HepG2 (cell line): ENCODE measurements at regions not wholly inside any gene's neighbourhood (a gene's known extent, or its start where the extent isn't known, plus 50 kb on each side); places are given as distances from the start of the nearest gene placed in this dataset.

Experiments
- ATAC-seq: fragments of 200-7000 bp; cut with Tn5 transposase; 3 replicates; pipeline ENCODE4 v1.9.1; 2020; ENCODE audit warnings: mild to moderate bottlenecking, moderate library complexity
- BruUV-seq: library from RNA; stranded (reverse); fragments of 400-500 nt; replicated peaks from 2 replicates; lab custom pipeline; 2021; lab: Mats Ljungman, UMichigan
- CTCF ChIA-PET: fragments of 300-600 bp; formaldehyde crosslinking; extraction: SDS; loops from one replicate; lab custom pipeline; 2021; ENCODE audit warnings: low total read pairs, inconsistent platforms, low intra/inter-chr PET ratio; lab: Yijun Ruan, JAX
- POLR2A ChIA-PET: fragments of 350-600 bp; sonication (Branson Sonifier 250); formaldehyde crosslinking; loops from one replicate; lab custom pipeline; 2020; ENCODE audit warnings: antibody characterized with exemption, inconsistent platforms; lab: Yijun Ruan, JAX
- DNase-seq: peaks from one replicate; pipeline ENCODE4 v3.0.0-alpha.2; 2015; ENCODE audit warnings: low spot score
- FAIRE-seq: peaks from 3 replicates; lab custom pipeline; 2011; peaks lifted over from hg19 to GRCh38; lab: Jason Lieb, UNC
- H2AFZ ChIP-seq: one replicate; pipeline ENCODE4 v1.6.1; 2011; ENCODE audit warnings: low read length, inconsistent platforms
- H3K27ac ChIP-seq: fragments of 300-600 bp; 3 replicates; pipeline ENCODE4 v1.8.0; 2011; ENCODE audit warnings: mixed run types, mild to moderate bottlenecking, mixed read lengths, low read length, inconsistent platforms; ENCODE audit not compliant: insufficient read depth; ENCODE audit errors: extremely low read length
- H3K27me3 ChIP-seq, 2 experiments: fragments of 200-600 bp in 1 of 2; 2 replicates in 1 of 2; 3 replicates in 1 of 2; pipeline versions ENCODE4 v1.6.0 to v1.8.0; 2011; ENCODE audit warnings: low read length in 2 of 2, mild to moderate bottlenecking in 2 of 2, moderate library complexity in 2 of 2, inconsistent platforms in 1 of 2; ENCODE audit not compliant: insufficient read depth in 2 of 2, control insufficient read depth in 1 of 2
- H3K36me3 ChIP-seq, 2 experiments: fragments of 200-600 bp in 1 of 2; replicated peaks in 1 of 2; 2 replicates in 1 of 2; 3 replicates in 1 of 2; pipeline versions ENCODE4 v1.5.1 to v1.8.0; 2011; ENCODE audit warnings: low read length in 2 of 2, inconsistent platforms in 1 of 2; ENCODE audit not compliant: insufficient read depth in 2 of 2, control insufficient read depth in 1 of 2
- H3K4me1 ChIP-seq: 2 replicates; pipeline ENCODE4 v1.5.1; 2012; ENCODE audit warnings: low read length, inconsistent platforms; ENCODE audit not compliant: insufficient read depth
- H3K4me2 ChIP-seq: 2 replicates; pipeline ENCODE4 v1.6.0; 2011; ENCODE audit warnings: low read depth, low read length, inconsistent platforms
- H3K4me3 ChIP-seq, 3 experiments: fragments of 200-600 bp in 1 of 3; sonication (generic), shearing (Covaris generic) in 1 of 3; replicated peaks in 1 of 3; 2 replicates each; pipeline ENCODE4 v1.5.1; 2011 to 2016; ENCODE audit warnings: low read length in 3 of 3, inconsistent platforms in 2 of 3, low read depth in 2 of 3, mild to moderate bottlenecking in 2 of 3, control low read depth in 1 of 3, mixed read lengths in 1 of 3; ENCODE audit not compliant: insufficient read depth in 1 of 3
- H3K79me2 ChIP-seq: one replicate; pipeline ENCODE4 v1.6.1; 2011; ENCODE audit warnings: low read length, inconsistent platforms; ENCODE audit not compliant: insufficient read depth
- H3K9ac ChIP-seq: 2 replicates; pipeline ENCODE4 v1.6.0; 2011; ENCODE audit warnings: mild to moderate bottlenecking, low read depth, low read length, inconsistent platforms; ENCODE audit not compliant: insufficient read depth
- H3K9me3 ChIP-seq: 2 replicates; pipeline ENCODE4 v1.5.1; 2012; ENCODE audit warnings: mild to moderate bottlenecking, low read length
- H4K20me1 ChIP-seq: 2 replicates; pipeline ENCODE4 v1.6.0; 2011; ENCODE audit warnings: inconsistent platforms, mild to moderate bottlenecking, low read length, moderate library complexity; ENCODE audit not compliant: insufficient read depth
- ETV5 ChIP-seq: IDR thresholded peaks from 2 replicates; pipeline ENCODE4 v1.6.1; 2018; ENCODE audit warnings: missing biosample characterization, missing genetic modification reagents, inconsistent platforms, borderline replicate concordance
- HNRNPH1 ChIP-seq: fragments of 200-400 bp; formaldehyde crosslinking; optimal IDR thresholded peaks from 2 replicates; pipeline ENCODE3; 2017; ENCODE audit warnings: mild to moderate bottlenecking, low read depth, low read length
- JUN ChIP-seq: sonication (generic); formaldehyde crosslinking; IDR thresholded peaks from 2 replicates; pipeline ENCODE4 v1.4.0; 2020; ENCODE audit warnings: mild to moderate bottlenecking, missing genetic modification reagents
- LRRFIP1 ChIP-seq: sonication (generic); formaldehyde crosslinking; conservative IDR thresholded peaks from 2 replicates; pipeline ENCODE4 v1.4.0; 2020; ENCODE audit warnings: missing genetic modification reagents
- NCOA2 ChIP-seq: sonication (generic); formaldehyde crosslinking; IDR thresholded peaks from 2 replicates; pipeline ENCODE4 v1.8.0; 2022; ENCODE audit warnings: inconsistent platforms
- SIX4 ChIP-seq: sonication (generic); formaldehyde crosslinking; IDR thresholded peaks from 2 replicates; pipeline ENCODE4 v1.4.0; 2020; ENCODE audit warnings: missing genetic modification reagents
- ZFP41 ChIP-seq: sonication (generic); formaldehyde crosslinking; IDR thresholded peaks from 2 replicates; pipeline ENCODE4 v1.4.0; 2020; ENCODE audit warnings: mild to moderate bottlenecking, missing genetic modification reagents, borderline replicate concordance
- ZNF225 ChIP-seq: sonication (generic); formaldehyde crosslinking; IDR thresholded peaks from 2 replicates; pipeline ENCODE4 v1.4.0; 2020; ENCODE audit warnings: mild to moderate bottlenecking, missing genetic modification reagents
- ZNF749 ChIP-seq: sonication (generic); formaldehyde crosslinking; IDR thresholded peaks from 2 replicates; pipeline ENCODE4 v1.8.0; 2022; ENCODE audit warnings: mild to moderate bottlenecking, missing genetic modification reagents, moderate library complexity, borderline replicate concordance
- WGBS: methylation state at CpG from one replicate; pipeline ENCODE4 v1.1.6; 2017; ENCODE audit warnings: low lambda C conversion rate; 5-methylcytosine and 5-hydroxymethylcytosine counted together
- in situ Hi-C: cut with HindIII; loops from 2 replicates; pipeline ENCODE4 v1.10.0; 2017; ENCODE audit warnings: low pct_unique_long_range_greater_than_20kb; ENCODE audit not compliant: extremely low pct_ligation_motif_present
- intact Hi-C: fragments of 100-400 bp; cut with micrococcal nuclease; formaldehyde crosslinking; loops from one replicate; pipeline ENCODE4 v1.10.0; 2022; ENCODE audit not compliant: unreplicated experiment
- TF ChIP-seq, protein P1 (sequence below): sonication (generic); formaldehyde crosslinking; IDR thresholded peaks from 2 replicates; pipeline ENCODE4 v1.4.0; 2020; ENCODE audit warnings: missing genetic modification reagents, borderline replicate concordance

DNA sequence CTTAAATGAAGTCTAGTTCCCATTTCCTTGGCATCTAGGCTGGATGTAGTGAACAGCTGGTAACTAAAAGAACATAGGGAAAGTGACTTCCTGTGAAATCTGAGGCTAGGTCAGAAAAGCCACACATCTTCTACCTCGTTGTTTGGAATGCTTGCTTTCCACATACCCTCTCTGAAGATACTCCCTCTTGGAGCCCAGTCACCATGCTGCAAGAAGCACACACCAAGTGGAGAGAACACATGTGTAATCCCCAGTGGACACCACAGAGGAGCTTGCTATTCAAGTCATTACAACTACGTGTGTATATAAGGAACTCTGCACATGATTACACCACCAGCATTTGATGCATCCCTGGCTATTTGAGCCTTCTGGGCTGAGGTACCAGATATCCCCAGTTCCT, 125.9 kb downstream of the RGS21 start:
- intact Hi-C loops (no loop called here), in situ Hi-C loops (no loop called here)
- CTCF ChIA-PET: no interaction called here
- H3K27me3 ChIP-seq: no peaks in the 10 kb centered on the region; a peak in 1 of 5 replicates
- POLR2A ChIA-PET: no interaction called here
- no peaks in the 10 kb centered on the region for H3K9me3 ChIP-seq
- TF ChIP-seq SIX4 (CRISPR knock-in tag): no peak
- no peak for TF ChIP-seq ZFP41 (CRISPR knock-in tag)
- TF ChIP-seq JUN (CRISPR knock-in tag): no peak
- TF ChIP-seq LRRFIP1 (CRISPR knock-in tag): no peak
- no peak for TF ChIP-seq HNRNPH1
- no peak for TF ChIP-seq NCOA2 (CRISPR knock-in tag)
- TF ChIP-seq, protein P1, sequence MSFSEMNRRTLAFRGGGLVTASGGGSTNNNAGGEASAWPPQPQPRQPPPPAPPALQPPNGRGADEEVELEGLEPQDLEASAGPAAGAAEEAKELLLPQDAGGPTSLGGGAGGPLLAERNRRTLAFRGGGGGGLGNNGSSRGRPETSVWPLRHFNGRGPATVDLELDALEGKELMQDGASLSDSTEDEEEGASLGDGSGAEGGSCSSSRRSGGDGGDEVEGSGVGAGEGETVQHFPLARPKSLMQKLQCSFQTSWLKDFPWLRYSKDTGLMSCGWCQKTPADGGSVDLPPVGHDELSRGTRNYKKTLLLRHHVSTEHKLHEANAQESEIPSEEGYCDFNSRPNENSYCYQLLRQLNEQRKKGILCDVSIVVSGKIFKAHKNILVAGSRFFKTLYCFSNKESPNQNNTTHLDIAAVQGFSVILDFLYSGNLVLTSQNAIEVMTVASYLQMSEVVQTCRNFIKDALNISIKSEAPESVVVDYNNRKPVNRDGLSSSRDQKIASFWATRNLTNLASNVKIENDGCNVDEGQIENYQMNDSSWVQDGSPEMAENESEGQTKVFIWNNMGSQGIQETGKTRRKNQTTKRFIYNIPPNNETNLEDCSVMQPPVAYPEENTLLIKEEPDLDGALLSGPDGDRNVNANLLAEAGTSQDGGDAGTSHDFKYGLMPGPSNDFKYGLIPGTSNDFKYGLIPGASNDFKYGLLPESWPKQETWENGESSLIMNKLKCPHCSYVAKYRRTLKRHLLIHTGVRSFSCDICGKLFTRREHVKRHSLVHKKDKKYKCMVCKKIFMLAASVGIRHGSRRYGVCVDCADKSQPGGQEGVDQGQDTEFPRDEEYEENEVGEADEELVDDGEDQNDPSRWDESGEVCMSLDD (CRISPR knock-in tag): no peak
- no peak for TF ChIP-seq ZNF225 (CRISPR knock-in tag)
- no peak for TF ChIP-seq ETV5 (CRISPR knock-in tag)
- TF ChIP-seq ZNF749 (CRISPR knock-in tag): no peak
- no peaks in the 10 kb centered on the region for H3K79me2 ChIP-seq
- H3K36me3 ChIP-seq: no peaks in the 10 kb centered on the region
- H3K4me3 ChIP-seq: no peak overlapping the region
- no peaks in the 10 kb centered on the region for H4K20me1 ChIP-seq
- WGBS: 0% methylated on average over 2 of the region's 2 CpGs
- no peak overlapping the region for H3K4me2 ChIP-seq
- BruUV-seq: no TSS peak
- DNase-seq: no peak
- H3K9ac ChIP-seq: no peak overlapping the region
- H3K4me1 ChIP-seq: no peaks in the 10 kb centered on the region
- FAIRE-seq: no peak
- no peak overlapping the region for H3K27ac ChIP-seq
- no peak for ATAC-seq
- no peak overlapping the region for H2AFZ ChIP-seq
